HG03064 (cell line): ENCODE measurements at regions not wholly inside any gene's neighbourhood (a gene's known extent, or its start where the extent isn't known, plus 50 kb on each side); places are given as distances from the start of the nearest gene placed in this dataset.

Source experiments
- ATAC-seq: cut with Tn5 transposase; IDR thresholded peaks from one replicate; pipeline ENCODE4 v1.9.1; 2021; ENCODE audit warnings: low read depth; ENCODE audit not compliant: unreplicated experiment

- no peak for ATAC-seq
Observed at GRCh38 chr14:84343656-84344055, 1186.3 kb upstream of the FLRT2 start.

- ATAC-seq: no peak
Observed at GRCh38 chr14:84351646-84352045, 1178.3 kb upstream of the FLRT2 start.

DNA sequence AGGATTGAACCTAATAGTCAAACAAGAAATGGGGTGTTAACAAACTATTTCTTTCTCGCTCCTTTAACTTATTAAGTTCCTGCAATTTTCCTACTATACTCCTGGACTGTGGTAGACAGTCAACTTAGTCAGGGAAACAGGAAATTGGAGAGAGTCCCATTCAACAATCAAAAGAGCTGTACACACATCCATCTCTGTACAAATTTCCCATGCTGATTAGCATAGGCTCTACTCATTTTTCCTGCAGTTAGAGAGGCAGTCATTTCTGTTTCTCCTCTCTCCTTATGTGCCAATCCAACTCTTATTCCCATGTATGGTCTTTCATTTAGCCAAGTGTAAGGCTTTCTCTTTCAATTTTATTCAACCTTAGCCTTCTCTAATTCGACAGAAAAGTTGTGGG is 1168.5 kb upstream of the FLRT2 start:
- no peak for ATAC-seq

- no peak for ATAC-seq
Observed at GRCh38 chr14:84375235-84375634, 1154.7 kb upstream of the FLRT2 start.

- ATAC-seq: no peak
Observed at GRCh38 chr14:84390010-84390409, 1139.9 kb upstream of the FLRT2 start.

DNA sequence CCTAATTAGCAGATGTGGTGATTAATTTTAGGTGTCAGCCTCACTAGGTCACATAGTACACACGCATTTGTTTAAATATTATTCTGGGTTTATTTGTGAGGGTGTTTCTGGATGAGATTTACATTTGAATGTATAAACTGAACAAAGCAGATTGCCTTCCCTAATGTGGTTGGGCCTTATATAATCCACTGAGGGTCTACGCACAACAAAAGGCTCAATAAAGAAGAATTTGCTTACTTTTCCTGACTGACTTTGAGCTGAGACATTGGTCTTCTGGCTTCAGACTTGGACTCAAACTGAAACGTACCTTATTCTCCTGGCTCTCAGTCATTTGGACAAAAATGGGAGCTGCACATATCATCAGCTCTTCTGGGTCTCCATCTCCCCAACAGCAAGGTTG is 1132.3 kb upstream of the FLRT2 start:
- no peak for ATAC-seq

DNA sequence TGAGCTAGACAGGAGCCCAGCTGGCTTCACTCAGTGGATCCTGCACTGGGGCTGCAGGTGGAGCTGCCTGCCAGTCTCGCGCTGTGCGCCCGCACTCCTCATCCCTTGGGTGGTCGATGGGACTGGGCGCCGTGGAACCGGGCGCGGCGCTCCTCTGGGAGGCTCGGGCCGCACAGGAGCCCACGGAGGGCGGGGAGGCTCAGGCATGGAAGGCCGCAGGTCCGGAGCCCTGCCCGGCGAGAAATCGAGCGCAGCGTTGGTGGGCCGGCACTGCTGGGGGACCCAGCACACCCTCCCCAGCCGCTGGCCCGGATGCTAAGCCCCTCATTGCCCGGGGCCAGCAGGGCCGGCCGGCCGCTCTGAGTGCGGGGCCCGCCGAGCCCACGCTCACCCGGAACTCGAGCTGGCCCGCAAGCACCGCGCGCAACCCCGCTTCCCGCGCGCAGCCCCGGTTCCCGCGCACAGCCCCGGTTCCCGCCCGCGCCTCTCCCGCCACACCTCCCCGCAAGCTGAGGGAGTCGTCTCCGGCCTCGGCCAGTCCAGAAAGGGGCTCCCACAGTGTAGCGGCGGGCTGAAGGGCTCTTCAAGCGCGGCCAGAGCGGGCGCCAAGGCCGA is 1130.5 kb upstream of the FLRT2 start:
- ATAC-seq: no peak

- no peak for ATAC-seq
Observed at GRCh38 chr14:84401631-84402030, 1128.3 kb upstream of the FLRT2 start.

- no peak for ATAC-seq
Observed at GRCh38 chr14:84403585-84403984, 1126.4 kb upstream of the FLRT2 start.

DNA sequence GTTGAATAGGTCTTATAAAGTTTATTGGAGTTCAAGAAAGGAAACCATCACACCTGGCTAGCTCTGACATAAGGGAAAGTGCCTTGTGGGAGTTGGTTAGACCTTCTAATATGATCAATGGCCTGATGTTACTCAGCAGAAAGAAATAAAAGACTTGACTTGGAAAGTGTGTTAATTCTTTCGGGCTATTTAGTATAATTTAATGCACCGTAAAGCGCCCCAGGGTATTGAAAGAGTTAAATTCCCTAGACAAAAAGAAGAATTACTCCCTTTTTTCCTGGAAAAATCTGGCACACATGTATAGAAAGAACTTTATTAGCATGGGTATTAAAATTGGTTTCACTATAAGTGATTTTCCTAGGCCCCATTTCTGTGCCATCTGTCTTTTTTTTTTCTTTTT is 1125.7 kb upstream of the FLRT2 start:
- ATAC-seq: no peak

DNA sequence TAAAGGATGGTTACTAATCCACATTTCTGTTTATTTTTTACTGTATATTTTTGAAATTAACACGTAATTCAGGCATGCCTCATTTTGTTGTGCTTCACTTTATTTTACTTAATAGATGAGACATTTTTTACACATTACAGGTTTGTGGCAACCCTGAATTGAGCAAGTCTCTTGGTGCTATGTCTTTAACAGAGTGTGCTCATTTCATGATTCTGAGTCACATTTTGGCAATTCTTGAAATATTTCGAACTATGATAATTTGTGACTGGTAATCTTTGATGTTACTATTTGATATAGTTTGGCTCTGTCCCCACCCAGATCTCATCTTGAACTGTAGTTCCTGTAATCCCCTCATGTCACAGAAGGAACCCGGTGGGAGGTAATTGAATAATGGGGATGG is 1120.5 kb upstream of the FLRT2 start:
- no peak for ATAC-seq

- no peak for ATAC-seq
Observed at GRCh38 chr14:84410344-84410743, 1119.6 kb upstream of the FLRT2 start.

DNA sequence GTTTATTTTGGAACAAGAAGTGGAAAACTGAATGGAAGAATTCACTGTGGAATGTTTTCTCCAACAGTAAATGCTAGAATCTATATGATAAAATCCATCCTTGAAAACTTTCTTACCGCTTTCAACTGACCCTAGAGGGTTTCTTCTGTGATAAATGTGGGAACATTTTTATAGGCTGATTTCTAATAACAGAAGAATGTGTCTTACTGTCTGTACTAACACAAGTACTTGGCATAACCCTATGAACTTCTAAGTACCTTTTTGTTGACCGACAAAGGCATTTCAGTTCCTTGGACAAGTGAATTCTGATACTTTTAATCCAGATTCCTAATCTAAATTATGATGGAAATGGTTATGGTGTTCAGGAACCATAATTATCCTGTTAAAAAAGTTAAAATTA is 1109.7 kb upstream of the FLRT2 start:
- no peak for ATAC-seq

- no peak for ATAC-seq
Observed at GRCh38 chr14:84421621-84422020, 1108.3 kb upstream of the FLRT2 start.

DNA sequence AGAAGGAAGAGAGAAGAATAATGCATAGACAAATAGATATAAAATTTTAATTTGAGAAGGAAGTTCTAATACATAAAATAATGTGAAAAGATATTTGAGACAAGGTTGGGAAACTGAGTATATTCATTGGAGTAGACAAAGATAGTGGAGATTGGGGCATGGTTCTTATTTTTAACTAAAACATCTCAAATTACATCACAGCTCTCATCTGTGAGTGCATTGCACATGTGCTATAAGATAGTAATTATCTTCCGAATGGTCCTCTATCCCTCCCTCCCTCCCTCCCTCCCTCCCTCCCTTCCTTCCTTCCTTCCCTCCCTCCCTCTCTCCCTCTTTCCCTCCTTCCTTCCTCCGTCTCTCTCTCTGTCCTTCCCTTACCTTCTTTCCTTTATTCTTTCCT is 1104.0 kb upstream of the FLRT2 start:
- ATAC-seq: no peak

DNA sequence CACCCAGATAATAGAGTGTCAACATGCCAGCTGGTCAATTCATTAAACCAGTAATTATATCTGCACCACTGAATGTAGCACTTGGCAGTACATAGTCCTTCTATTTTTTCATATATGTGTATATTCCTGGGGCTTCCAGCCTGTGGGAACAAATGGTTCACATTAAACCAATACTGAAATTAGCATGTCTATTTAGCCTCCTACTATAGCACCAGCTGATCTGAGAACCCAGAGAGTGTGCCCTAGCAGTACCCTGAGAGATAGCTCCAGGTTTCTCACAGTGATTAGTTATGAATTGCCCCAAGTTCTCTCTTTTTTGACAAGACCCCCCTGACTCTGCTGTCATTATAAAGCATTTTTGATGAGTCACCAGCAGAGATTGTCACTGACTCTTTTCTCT is 1097.3 kb upstream of the FLRT2 start:
- no peak for ATAC-seq

- no peak for ATAC-seq
Observed at GRCh38 chr14:84433961-84434360, 1096.0 kb upstream of the FLRT2 start.

DNA sequence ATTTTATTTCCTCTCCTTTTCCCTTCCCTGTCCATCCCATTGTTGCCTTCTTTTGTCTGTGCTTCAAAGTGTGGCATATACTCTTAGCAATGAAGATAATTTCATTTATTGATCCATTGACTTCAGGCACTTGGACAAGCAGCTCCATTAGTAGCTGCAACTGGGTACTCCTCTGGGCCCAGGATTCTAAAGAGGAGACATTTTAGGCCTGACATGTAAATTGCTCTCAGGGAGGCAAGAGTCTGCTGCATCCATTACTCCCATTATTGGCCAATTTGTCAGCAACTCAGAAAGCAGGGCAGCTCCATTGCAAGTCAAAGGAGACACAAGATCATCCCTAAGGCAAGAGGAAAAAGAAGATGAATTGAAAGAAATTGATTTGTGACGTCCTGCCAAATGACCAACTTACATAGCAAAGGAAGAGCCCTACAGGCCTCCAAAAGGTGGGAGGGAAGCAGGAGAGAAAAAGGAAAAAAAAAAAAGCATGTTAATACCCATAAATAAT is 1094.1 kb upstream of the FLRT2 start:
- ATAC-seq: no peak

GRCh38 chr14:84436528-84436927 is 1093.4 kb upstream of the FLRT2 start:
- ATAC-seq: no peak

DNA sequence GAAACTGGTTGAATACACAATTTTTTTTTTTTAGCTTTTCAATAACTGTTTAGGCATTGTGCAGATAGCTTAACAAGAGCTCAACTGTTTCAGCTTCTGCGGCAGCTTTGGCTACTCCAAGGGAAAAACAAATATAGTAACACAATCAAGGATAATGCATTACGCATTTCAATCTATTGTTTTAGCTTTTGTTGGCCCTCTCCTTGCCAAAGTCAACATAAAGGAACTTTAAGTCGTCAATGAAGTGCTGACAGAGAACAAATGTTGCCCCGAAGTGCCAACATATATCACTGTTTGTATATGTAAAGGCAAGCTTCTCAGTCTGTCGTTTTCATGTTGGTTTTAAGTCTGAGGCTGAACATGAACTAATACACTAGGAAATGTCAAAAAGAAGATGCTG is 1087.4 kb upstream of the FLRT2 start:
- no peak for ATAC-seq

- ATAC-seq: no peak
Observed at GRCh38 chr14:84445486-84445885, 1084.5 kb upstream of the FLRT2 start.

GRCh38 chr14:84446250-84446649 is 1083.7 kb upstream of the FLRT2 start:
- ATAC-seq: no peak
